HG03354 (cell line): ENCODE measurements at regions not wholly inside any gene's neighbourhood (a gene's known extent, or its start where the extent isn't known, plus 50 kb on each side); places are given as distances from the start of the nearest gene placed in this dataset.

ENCODE experiments used
- ATAC-seq: cut with Tn5 transposase; IDR thresholded peaks from one replicate; pipeline ENCODE4 v1.9.1; 2021; ENCODE audit warnings: mild to moderate bottlenecking; ENCODE audit not compliant: unreplicated experiment, poor library complexity, severe bottlenecking

GRCh38 chr12:58247633-58248032 lies 306.3 kb downstream of the ATP23 start:
- no peak for ATAC-seq

- no peak for ATAC-seq
These were observed 307.2 kb downstream of the ATP23 start for GRCh38 chr12:58248599-58248998.

GRCh38 chr12:58249610-58250009 lies 308.2 kb downstream of the ATP23 start:
- ATAC-seq: no peak

- no peak for ATAC-seq
These were observed 308.7 kb downstream of the ATP23 start for GRCh38 chr12:58250077-58250476.

GRCh38 chr12:58252914-58253313 lies 311.5 kb downstream of the ATP23 start:
- ATAC-seq: no peak

GRCh38 chr12:58253663-58254062 lies 312.3 kb downstream of the ATP23 start:
- ATAC-seq: no peak

- ATAC-seq: no peak
These were observed 313.2 kb downstream of the ATP23 start for GRCh38 chr12:58254463-58255100.

- ATAC-seq: no peak
These were observed 321.4 kb downstream of the ATP23 start for GRCh38 chr12:58262796-58263195.

GRCh38 chr12:58263816-58264215 lies 322.4 kb downstream of the ATP23 start:
- ATAC-seq: no peak

GRCh38 chr12:58268069-58268468 lies 326.7 kb downstream of the ATP23 start:
- ATAC-seq: no peak

- no peak for ATAC-seq
These were observed 328.1 kb downstream of the ATP23 start for GRCh38 chr12:58269476-58269875.

GRCh38 chr12:58270966-58271705 lies 329.8 kb downstream of the ATP23 start:
- ATAC-seq: no peak

GRCh38 chr12:58272461-58272860 lies 331.1 kb downstream of the ATP23 start:
- no peak for ATAC-seq

GRCh38 chr12:58277231-58277630 lies 335.9 kb downstream of the ATP23 start:
- no peak for ATAC-seq

- ATAC-seq: no peak
These were observed 342.2 kb downstream of the ATP23 start for GRCh38 chr12:58283553-58283952.

- no peak for ATAC-seq
These were observed 344.2 kb downstream of the ATP23 start for GRCh38 chr12:58285551-58285950.

- ATAC-seq: no peak
These were observed 345.0 kb downstream of the ATP23 start for GRCh38 chr12:58286353-58286752.

- ATAC-seq: no peak
These were observed 346.8 kb downstream of the ATP23 start for GRCh38 chr12:58288190-58288589.

GRCh38 chr12:58291106-58291505 lies 349.7 kb downstream of the ATP23 start:
- no peak for ATAC-seq

GRCh38 chr12:58293308-58293982 lies 352.1 kb downstream of the ATP23 start:
- no peak for ATAC-seq

GRCh38 chr12:58295268-58295667 lies 353.9 kb downstream of the ATP23 start:
- no peak for ATAC-seq
